ENCODE measurements at regions not wholly inside any gene's neighbourhood (a gene's known extent, or its start where the extent isn't known, plus 50 kb on each side); places are given as distances from the start of the nearest gene placed in this dataset.

GRCh38 chr2:14417551-14417950, 215.0 kb upstream of the LRATD1 start:
- DNase-seq (ENCODE audit: insufficient read length, low spot score), result no peak
- FAIRE-seq, result no peak
- no peak for TF ChIP-seq CTCF (IDR thresholded peaks at IDR 0.05; ENCODE audit: insufficient read depth, missing control alignments)

- FAIRE-seq (no peak), DNase-seq (ENCODE audit: insufficient read length, low spot score) (no peak)
- no peak for TF ChIP-seq CTCF (IDR thresholded peaks at IDR 0.05; ENCODE audit: insufficient read depth, missing control alignments)
Measured at GRCh38 chr2:14418115-14418514, 214.4 kb upstream of the LRATD1 start.

DNA sequence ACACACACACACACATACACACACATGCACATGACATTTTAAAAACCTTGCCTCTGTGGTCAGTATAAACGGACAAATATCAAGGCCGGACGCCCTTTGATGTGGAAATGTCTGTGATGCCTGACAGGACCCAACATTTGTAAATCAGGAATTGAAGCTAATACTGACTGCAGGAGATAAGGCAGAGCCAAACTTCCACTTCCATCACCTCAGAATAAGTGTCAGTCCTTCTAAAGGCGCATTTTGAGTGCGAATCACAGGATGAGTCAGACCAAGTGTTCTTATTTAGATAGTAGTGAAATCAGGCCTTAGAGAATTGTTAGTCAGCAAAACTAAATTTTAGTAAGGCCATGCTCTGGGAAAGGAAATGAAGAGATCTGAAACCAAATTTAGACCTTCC, 211.7 kb upstream of the LRATD1 start:
- no peak for DNase-seq (ENCODE audit: insufficient read length, low spot score)
- FAIRE-seq, result no peak
- TF ChIP-seq CTCF (IDR thresholded peaks at IDR 0.05; ENCODE audit: insufficient read depth, missing control alignments), result no peak

DNA sequence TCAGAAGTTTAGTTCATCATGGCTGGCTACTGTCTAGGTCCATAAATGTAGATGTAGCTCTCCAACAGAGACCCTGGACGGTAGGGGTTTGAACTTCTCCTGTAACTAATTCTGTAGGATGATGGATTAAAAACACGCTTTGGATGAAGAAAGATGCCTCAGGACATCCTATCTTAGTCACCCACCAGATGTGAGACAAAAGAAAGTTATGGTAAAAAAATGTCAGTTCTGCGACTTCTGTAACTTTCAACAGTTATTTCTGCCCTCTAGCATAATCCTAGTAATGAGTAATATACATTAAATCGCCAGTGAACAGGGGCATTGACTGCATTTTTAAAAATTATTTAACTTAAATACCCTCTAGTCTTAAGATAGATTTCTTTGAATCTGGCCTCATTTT, 210.1 kb upstream of the LRATD1 start:
- TF ChIP-seq CTCF (IDR thresholded peaks at IDR 0.05; ENCODE audit: insufficient read depth, missing control alignments), result no peak
- DNase-seq (ENCODE audit: insufficient read length, low spot score) (no peak), FAIRE-seq (no peak)

DNA sequence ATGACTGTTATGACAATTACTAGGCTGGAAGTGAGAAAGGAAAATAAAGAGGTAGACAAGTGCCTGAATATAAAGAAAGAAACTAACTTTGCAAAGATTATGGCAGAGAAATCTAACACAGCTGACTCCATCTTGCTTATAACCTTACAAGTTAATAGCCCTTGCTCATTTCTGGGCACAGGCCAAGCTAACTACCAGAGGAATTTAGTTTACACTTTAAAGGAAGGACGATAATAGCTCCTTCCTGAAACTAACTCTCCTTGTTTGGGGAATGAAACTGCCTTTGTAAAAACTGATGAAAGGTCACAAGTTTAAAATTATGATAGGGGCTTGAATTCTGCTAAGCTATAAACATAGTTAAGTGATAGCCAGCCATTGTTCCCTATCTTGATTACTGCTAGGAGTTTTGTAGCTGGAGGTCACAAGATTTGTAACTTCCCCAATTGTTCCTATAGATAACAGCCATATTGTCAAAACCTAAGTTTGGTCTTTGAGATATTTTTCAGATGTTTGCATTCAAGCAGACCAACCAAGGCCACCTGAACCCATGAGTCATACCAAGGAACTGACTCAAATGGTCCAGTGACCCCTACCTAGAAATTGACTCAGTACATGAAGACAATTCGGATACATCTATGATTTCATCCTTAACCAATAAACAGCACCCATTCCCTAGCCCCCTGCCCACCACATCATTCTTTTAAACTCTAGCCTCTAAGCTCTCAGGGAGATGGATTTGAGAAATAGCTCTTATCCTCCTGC, 209.2 kb upstream of the LRATD1 start:
- DNase-seq (ENCODE audit: insufficient read length, low spot score) (no peak), FAIRE-seq (no peak)
- TF ChIP-seq CTCF (IDR thresholded peaks at IDR 0.05; ENCODE audit: insufficient read depth, missing control alignments), result no peak

GRCh38 chr2:14424478-14425390, 207.8 kb upstream of the LRATD1 start:
- no peak for DNase-seq (ENCODE audit: insufficient read length, low spot score)
- no peak for TF ChIP-seq CTCF (IDR thresholded peaks at IDR 0.05; ENCODE audit: insufficient read depth, missing control alignments)
- FAIRE-seq, result no peak

GRCh38 chr2:14425869-14426268, 206.6 kb upstream of the LRATD1 start:
- TF ChIP-seq CTCF (IDR thresholded peaks at IDR 0.05; ENCODE audit: insufficient read depth, missing control alignments), result no peak
- FAIRE-seq, result no peak
- DNase-seq (ENCODE audit: insufficient read length, low spot score), result no peak

Measured in D721Med (cell line).